NCI-H510A treated with DMSO at 0.1 percent for 48 hours (cell line): ENCODE measurements at regions not wholly inside any gene's neighbourhood (a gene's known extent, or its start where the extent isn't known, plus 50 kb on each side); places are given as distances from the start of the nearest gene placed in this dataset.
"Not testable (repeated sequence)": the region's sequence is repeated elsewhere in the genome, so short reads cannot be mapped to it uniquely, and the experiment has no call there.

ENCODE experiments used
- DNase-seq: peaks from one replicate; lab custom pipeline; 2025; lab: John Stamatoyannopoulos, UW

DNA sequence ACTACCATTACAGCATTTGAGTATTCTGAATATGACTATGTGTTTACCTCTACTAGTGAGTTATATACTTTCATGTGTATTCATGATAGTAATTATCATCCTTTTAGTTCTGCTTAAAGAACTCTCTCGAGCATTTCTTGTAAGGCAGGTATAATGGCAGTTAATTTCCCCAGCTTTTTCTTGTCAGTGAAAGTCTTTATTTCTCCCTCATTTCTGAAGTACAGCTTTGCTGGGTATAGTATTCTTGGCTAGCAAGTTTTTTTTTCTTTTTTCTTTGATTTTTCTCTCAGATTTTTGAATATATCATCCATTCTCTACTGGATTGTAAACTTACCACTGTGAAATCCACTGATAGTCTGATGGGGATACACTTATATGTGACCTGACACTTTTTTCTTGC, 165.9 kb upstream of the ARHGAP5 start:
- DNase-seq: no peak

DNA sequence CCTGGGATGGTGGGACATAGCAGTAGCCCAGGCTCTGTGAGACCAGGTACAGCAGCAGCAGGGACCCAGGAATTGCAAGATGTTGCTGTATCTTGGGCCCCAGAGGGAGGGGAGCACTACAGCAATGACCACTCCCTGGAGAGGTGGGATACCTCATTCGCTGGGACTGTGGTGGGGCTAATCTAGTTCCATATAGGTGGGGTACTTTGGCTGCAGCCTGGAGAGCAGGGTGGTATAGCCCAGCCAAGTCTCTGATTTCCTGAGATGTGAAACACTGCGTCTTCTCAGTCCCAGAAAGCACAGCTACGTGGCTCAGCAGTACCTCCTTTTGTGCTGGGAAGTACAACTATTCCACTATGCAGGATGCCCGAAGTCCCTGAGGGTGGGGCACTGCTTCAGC, 163.7 kb upstream of the ARHGAP5 start:
- no peak for DNase-seq

DNA sequence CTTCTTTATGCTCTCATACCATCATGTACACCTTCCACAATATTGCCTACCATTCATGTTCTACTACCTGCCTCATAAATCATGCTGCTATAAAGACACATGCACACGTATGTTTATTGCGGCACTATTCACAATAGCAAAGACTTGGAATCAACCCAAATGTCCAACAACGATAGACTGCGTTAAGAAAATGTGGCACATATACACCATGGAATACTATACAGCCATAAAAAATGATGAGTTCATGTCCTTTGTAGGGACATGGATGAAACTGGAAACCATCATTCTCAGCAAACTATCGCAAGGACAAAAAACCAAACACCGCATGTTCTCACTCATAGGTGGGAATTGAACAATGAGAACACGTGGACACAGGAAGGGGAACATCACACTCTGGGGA, 158.8 kb upstream of the ARHGAP5 start:
- not testable (repeated sequence) for DNase-seq

DNA sequence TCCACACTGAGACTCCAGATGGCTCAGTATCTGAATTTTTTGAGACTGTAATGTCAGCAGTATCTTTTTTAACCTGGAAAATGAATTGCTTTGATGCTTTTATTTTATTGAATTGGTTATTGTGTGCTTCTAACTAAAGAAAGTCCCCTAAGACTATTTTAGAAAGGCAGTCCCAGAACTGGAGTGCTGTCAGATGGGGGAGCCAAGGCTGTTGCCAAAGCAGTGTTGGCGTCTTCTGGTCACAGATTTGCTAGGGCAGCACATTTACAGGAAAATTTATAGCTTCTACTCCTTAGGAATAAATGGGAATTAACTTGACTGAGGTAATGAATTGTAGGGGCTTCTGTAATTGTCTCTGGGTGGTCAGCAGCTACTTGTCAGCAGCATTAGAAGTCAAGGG, 157.1 kb upstream of the ARHGAP5 start:
- DNase-seq: no peak

DNA sequence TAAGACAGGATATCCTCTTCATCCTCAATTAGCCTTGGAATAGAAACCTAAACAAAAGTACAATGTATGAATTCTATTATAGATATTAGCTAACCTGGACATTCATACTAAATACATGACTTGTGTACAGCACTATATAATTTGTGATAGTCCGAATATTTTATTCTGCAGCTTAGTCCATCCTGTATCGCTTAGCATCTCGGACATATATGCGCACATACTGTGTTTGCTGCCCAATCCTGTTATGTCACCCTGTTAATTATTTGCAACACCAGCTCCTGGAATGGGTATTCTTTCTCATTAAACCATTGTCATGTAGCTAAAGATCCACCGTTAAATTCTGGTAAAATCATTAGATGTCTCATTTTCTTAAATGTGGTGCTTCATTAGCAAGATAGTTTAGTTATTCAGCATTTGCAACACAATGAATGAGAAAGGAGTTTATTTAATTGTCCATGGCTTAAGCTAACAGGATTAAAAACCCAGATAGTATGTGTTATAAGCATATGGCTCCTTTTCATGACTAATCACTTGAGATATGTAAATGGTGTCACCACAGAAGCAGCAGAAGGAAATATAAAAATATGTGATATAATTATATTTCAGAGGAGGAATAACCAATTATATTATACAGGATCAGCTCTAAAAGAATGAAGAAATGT, 156.0 kb upstream of the ARHGAP5 start:
- no peak for DNase-seq

DNA sequence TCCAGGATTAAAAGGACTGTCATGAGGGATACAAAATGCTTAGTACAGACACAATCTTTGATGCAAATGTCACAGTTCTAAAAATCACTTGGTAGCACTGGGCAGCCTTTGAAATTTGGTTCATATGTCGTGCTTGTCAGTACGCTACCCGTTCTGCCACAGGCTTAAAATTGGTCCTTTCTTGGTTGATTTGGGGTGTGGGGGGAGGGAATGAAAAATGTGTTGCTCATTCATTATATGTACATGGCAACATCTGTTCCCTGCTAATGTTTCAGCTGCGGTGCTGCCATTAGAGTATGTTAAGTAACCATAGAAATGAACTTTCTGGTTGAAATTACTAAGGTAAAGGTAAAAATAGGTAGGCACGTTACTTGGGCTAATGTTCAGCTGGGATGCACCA, 155.4 kb upstream of the ARHGAP5 start:
- DNase-seq: no peak

DNA sequence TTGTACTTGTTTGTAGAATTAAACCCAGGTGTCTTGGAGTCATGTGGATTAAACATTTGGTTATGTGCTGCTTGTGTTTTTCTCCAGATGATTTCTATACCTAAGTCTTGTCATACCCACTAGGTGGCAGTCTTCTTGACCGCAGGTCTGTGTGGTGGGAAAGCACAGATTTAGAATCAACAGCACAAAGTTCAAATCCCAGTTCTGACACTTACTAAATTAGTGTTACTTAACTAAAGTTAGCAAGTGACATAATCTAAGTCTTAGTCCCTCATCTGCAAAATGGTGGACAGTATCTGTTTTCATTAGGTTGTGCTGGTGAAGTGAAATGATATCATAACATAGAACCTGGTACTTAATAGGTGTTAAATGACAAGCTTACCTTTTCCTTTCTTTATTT, 151.0 kb upstream of the ARHGAP5 start:
- DNase-seq: peak; percentile 27

DNA sequence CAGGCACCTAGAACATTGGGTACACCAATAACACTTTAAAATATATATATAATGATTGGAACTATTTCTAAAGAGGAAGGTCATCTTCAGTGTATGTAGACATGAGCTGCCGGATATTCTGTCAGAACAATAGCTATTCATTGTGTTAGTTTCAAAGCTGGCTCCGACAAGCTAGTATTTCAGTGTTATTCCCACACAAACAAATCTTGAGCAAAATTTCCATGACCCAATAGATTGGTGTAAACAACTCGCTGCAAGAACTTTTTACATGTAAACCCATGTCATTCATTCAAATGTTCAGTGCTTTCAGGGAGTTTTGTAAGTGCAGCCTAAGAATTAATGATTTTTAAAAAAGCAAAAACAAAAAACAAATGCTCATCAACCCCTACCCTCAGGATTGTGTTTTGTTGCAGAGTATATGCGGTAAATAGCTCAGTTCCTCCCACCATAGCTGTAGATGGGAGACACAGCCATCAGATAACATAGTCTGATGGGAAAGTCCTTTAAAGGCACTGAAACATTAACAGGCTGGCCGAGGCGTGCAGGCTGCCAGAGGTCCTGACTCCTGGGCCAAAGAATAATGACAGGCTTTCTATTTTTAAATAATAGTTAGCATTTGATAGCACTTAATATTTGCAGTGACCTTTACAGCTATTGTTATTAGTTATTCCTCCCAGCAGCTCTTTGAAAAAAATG, 150.3 kb upstream of the ARHGAP5 start:
- DNase-seq: no peak

DNA sequence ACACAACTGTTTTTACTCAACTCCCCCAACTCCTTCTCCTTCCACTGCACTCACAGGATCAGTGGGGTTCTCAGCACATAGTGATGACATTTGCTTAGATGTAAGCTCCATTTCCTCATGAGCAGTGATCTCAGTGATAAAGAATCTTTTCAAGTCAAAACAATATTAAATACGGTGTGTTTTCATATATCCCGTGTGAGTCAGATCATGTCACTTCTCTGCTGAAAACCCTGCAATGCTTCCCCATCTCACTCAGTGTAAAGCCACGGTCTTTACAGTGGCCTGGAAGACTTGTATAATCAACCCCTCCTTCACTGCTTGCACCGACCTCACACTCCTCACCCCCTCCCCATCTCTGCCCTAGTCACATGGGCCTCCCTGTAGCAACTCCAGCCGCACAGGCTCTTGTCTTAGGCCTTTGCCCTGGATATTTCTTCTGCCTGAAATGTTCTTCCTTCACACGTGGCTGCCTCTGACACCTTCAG, 149.7 kb upstream of the ARHGAP5 start:
- no peak for DNase-seq

DNA sequence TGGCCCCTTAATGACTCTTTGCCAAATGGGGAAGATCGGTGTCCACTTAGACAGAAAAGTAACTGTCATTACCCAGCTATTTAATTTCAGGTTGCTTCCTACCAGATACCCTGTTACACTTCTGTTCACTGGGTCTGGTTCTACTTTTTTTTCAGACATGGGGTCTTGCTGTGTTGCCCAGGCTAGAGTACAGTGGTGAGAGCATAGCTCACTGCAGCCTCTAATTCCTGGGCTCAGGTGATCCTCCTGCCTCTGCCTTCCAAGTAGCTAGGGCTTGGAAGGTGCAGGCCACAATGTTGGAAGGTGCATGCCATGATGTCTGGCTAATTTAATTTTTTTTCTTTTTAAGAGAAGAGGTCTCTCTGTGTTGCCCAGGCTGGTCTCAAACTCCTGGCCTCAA, 147.0 kb upstream of the ARHGAP5 start:
- DNase-seq: no peak

DNA sequence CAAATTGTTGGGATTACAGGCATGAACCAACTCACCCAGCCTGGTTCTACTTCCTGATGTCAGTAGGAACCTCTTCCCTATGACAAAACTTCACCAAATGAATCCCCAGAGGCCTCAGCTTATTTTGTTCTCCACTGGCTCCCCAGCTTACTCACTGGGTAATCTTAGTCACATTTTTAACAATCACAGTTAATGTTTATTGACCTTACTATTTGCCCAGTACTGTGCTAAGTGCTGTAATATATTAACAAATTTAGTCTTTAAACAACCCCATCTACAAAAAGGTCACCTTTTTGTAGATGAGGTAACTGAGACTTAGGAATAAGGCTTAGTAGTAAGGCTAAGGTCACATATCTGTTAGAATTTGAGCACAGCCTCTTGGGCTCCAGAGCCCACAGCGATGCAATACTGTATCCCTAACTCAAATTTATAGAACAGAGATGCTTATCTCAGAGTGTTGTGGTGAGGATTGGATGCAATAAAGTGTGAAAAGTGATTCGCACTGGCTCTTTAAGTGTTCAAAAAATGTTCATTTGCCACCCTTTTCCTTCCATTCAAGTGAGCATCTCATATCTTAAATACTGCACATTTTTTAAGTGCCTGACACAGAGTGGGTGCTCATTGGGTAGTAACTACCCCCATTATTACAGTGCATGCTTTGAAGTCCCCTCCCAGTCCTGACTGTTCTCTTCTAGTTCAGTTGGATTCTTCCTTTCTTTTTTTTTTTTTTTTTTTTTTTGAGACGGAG, 146.4 kb upstream of the ARHGAP5 start:
- DNase-seq: no peak

DNA sequence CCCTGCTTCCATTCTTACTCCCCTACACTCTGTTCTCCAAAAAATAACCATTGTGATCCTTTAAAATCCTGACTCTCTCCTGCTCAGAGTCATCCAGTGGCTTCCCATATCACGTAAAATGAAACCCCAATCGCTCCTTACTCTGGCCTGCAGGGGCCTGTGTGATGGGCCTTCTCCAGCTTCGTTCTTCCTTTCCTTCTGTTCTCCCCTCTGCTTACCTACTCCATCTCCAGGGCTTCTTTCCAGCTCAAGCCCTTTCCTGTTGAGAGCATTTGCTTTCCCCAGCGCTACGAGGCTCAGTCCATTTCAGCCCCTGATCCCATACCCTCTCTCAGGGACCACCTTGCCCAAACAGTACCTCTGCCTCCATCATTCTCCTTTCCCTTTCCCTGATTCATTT, 144.4 kb upstream of the ARHGAP5 start:
- no peak for DNase-seq

DNA sequence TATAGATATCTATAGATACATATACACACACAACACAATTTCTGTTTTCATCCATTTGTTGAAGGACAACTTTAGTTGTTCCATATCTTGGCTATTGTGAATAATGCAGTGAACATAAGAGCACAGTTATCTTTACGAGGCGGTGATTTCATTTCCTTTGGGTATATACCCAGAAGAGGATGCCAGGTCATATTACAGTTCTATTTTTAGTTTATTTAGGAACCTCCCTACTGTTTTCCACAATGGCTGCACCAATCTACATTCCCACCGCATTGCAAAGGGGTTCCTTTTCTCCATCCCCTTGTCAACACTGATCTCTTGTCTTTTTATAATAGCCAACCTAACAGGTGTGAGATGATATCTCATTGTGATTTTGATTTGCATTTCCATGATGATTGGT, 143.4 kb upstream of the ARHGAP5 start:
- no peak for DNase-seq

DNA sequence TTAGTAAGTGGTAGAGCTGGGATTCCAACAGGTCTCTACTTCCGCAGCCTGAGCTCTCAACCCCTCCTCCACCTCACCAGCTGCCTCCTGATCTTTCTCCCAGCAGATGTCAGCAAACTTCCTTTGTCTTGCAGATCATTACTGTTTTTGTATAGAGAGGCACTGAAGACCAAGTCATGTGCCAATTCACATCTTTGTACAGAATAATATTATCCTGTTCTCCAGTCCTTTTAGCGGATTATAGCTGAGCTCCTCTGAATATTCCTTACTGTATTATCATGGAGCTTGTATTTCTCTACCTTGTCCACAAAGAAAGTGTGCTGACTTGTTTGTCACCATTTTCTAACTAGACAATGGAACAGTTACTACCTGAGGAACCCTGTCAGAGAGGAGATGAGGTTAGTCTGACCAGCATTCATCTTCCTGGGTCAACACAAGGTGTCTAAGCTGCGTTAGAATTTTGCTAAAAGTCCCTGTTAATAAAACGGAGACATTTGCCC, 142.3 kb upstream of the ARHGAP5 start:
- DNase-seq: peak; percentile 83

DNA sequence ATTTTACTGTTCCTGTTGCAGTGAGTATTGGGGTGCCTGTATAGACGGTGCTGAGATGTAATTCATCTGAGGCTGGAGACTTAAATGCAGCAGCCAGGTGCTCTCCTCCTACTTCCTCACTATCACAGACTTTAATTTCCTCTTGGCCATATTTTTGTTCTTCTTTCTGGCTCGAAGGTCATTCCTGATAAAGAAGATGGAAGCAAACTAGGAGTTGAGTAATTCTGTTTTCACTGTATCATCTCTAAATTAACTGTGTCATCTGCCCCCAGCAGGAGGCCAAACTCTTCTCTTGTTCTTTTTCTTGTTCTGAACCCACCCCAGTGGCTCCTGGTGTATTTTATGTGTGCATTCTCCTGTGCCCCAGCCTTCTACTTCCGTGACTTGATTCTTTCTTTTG, 141.7 kb upstream of the ARHGAP5 start:
- no peak for DNase-seq

DNA sequence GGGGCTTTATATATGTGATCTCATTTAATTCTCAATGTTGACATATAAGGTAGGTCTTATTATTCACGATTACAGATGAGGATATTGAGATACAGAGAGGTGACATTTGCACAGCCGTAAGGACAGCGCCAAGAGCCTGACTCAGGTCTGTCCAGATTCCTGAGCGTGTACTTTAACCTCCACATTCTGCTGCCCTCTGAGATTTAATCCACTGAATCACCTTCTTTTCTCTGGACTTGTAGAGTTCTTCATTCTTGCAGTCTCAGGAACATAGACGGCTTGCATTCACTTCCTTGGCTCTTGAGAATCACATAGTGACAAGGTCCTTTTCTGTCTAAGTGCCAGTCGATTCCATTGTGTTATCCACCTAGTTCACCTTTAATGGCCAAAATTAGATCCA, 141.0 kb upstream of the ARHGAP5 start:
- DNase-seq: no peak

DNA sequence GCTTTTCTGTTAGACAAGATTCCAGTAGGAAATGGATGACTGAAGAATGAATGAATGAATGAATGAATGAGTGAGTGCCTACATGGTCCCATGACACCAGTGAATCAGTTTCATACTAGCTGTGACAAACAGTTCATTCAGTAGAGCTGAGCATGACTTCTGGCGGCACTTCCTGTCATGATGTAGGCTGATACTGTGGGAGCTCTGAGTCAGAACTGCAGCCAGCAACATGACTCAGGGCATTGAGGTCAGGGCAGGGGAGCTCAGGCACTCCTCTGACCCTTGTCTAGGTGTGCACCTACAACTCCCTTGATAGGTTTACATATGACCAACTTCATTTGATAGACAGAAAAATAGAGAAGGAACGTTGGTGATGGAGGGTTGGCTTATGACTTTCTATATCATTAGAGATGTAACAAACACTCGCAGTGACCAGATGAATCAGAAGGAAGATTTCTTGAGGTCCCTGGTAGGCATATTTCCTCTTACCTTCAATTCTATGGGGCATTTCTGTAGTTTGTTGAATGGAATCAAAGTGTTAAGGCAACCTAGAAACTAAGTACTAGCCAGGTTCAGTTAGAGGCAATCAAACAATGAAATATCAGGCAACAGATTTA, 139.3 kb upstream of the ARHGAP5 start:
- no peak for DNase-seq

DNA sequence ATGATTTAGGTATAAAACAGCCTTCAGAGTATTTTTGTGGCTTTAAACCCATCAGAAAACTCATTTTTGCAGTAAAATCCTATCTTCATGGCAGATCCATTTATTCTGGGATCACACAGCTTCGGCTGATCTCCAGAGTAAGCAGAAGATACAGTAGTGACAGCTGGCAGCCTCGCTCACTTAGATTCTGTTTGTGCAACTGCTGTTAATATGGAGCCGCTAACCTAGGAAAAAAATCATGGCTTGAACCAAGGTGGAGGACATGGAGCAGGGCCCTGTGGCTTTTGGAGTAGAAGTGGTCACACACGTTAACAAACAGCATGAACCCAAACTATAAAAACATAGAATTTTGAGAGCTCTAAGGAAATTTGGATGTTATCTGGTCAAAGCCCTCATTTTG, 137.2 kb upstream of the ARHGAP5 start:
- DNase-seq: no peak

DNA sequence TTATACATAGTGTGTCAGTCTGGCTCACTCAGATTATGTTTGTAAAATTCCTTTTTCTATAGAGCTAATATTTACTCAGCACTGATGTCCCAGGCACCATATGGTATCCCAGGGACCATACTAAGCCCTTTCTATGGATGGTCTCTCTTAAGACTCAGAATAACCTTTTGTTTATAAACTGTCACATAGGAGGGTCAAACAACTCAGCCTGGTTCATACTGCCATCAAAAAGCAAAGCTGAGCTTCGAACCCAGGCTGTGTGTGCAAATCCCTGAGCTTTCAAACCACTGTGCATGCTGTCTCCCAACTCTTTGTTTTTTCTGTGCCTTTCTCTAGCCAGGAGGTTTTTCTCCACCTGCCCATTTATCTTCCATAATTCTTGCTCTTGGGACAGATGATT, 135.6 kb upstream of the ARHGAP5 start:
- DNase-seq: no peak

DNA sequence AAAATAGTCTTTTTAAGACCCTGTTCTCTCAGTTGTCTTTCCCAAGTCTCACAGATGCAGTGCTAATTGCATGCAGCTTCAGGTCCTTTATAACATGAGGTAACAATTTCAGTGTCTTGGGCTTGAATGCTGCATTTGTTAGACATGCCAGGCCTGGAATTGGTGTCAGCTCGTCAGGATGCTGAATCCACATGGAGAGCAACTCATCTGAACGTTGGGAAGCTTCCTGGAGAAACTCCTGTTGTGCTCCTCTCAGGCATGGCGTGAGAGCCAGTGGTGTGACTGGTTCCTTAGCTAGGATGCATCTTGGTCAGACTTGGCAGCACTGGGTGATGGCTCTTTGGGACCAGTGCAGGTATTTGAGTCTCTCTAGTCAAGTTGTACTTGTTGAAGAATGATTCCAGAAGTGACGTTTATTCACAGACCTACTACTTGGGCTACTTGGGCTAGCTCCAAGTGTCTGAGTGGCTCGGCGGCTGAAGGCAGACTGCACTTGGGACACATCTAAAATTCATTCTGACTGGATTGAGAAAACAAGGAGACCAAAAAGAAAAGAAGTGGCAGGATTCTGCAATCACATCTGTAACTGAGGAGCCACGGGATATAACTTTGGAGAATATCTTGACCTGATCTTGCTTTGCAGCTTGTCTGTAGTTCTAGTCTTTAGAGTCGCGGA, 134.8 kb upstream of the ARHGAP5 start:
- no peak for DNase-seq

DNA sequence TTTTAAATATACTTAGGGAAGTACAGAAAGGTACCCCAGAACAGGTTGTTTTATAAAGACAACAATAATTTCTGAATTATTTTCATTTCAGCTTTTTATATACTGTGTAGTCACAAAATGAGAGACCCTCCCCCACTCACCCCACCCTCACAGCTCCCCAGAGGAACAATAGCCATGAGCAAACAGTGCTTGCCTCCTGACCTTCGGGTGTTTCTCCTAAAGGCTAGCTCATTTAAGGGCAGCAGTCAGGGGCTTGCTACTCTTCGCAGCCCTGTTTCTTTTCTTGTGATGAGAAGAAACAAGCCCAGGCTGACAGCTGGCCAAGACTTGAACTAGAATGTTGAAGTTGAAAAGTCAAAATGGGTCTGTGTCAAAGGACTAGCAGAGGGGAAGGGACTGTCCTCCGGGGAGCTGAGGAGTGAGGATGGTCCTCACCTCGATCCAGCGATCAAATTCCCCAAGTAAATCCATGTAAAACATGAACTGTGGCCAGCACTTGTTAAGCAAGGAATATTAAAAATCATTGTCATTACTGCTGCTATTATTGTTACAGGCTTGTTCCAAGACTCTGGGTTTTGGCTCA, 133.8 kb upstream of the ARHGAP5 start:
- DNase-seq: no peak

DNA sequence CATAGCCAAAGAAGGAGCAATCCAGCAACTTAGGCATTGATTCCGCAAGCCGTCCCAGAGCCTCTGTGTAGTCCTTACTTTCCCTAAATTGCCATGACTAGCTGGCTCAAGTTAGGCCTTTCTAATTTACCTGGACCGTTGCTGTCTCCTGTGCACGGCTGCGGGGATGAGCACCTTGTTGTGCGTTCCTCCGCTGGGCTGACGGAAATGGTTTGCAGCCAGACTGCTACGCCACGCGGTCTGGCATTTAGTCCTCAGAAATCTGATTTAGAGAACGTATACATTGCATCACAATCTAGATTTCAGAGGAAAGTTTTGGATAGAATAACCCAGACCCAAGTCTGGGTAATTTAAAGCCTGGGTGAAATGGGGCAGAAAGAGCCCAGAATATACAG, 133.2 kb upstream of the ARHGAP5 start:
- DNase-seq: no peak
